Epithelial cell of proximal tubule (primary cell): ENCODE measurements at regions not wholly inside any gene's neighbourhood (a gene's known extent, or its start where the extent isn't known, plus 50 kb on each side); places are given as distances from the start of the nearest gene placed in this dataset.

ENCODE experiments used
- DNase-seq: peaks from one replicate; pipeline ENCODE4 v3.0.0-alpha.2; 2011; ENCODE audit warnings: low read depth
- H3K4me3 ChIP-seq: 2 replicates; pipeline ENCODE4 v1.5.1; 2011; ENCODE audit warnings: low read depth, mild to moderate bottlenecking, low read length
- CTCF ChIP-seq: conservative IDR thresholded peaks from 2 replicates; pipeline ENCODE4 v1.5.1; 2012; ENCODE audit warnings: low read depth, mild to moderate bottlenecking, low read length

GRCh38 chr10:107275806-107276205 lies 111.3 kb upstream of the SORCS1 start:
- TF ChIP-seq CTCF: no peak
- H3K4me3 ChIP-seq: no peak overlapping the region
- no peak for DNase-seq

GRCh38 chr10:107269626-107270025 lies 105.1 kb upstream of the SORCS1 start:
- no peak overlapping the region for H3K4me3 ChIP-seq
- no peak for DNase-seq
- TF ChIP-seq CTCF: no peak

GRCh38 chr10:107264742-107265141 lies 100.2 kb upstream of the SORCS1 start:
- TF ChIP-seq CTCF: peak; percentile 19
- no peak overlapping the region for H3K4me3 ChIP-seq
- no peak for DNase-seq

GRCh38 chr10:107244122-107244521 lies 79.6 kb upstream of the SORCS1 start:
- no peak for TF ChIP-seq CTCF

GRCh38 chr10:107238275-107238674 lies 73.8 kb upstream of the SORCS1 start:
- no peak overlapping the region for H3K4me3 ChIP-seq
- DNase-seq: no peak
- no peak for TF ChIP-seq CTCF

More at GRCh38 chr10:107244122-107244521, 79.6 kb upstream of the SORCS1 start:
- DNase-seq: no peak
- no peak overlapping the region for H3K4me3 ChIP-seq

- H3K4me3 ChIP-seq: no peak overlapping the region
- DNase-seq: no peak
- TF ChIP-seq CTCF: no peak
Measured at GRCh38 chr10:107232013-107232412, 67.5 kb upstream of the SORCS1 start.

- no peak overlapping the region for H3K4me3 ChIP-seq
- DNase-seq: no peak
- TF ChIP-seq CTCF: no peak
Measured at GRCh38 chr10:107230887-107231286, 66.4 kb upstream of the SORCS1 start.
